CD4-positive, alpha-beta T cell (primary cell): ENCODE measurements at regions not wholly inside any gene's neighbourhood (a gene's known extent, or its start where the extent isn't known, plus 50 kb on each side); places are given as distances from the start of the nearest gene placed in this dataset.

Source experiments
- ATAC-seq: fragments of 200-7000 bp; cut with Tn5 transposase; one replicate; pipeline ENCODE4 v1.10.0; 2022; ENCODE audit warnings: mild to moderate bottlenecking; ENCODE audit not compliant: poor library complexity
- CTCF ChIA-PET: fragments of 350-600 bp; sonication (Branson Sonifier 250); formaldehyde crosslinking; loops from one replicate; lab custom pipeline; 2021; ENCODE audit warnings: antibody characterized with exemption, inconsistent platforms; lab: Charles Lee
- POLR2A ChIA-PET: fragments of 350-600 bp; sonication (Branson Sonifier 250); formaldehyde crosslinking; loops from one replicate; lab custom pipeline; 2021; ENCODE audit warnings: antibody characterized with exemption, inconsistent platforms; lab: Charles Lee
- DNase-seq, 14 experiments: peaks; one replicate each; pipeline ENCODE4 v3.0.0-alpha.2; 2013 to 2020; ENCODE audit warnings: mixed read lengths in 2 of 14
- H3K27ac ChIP-seq, 2 donors: one replicate each; pipeline versions ENCODE4 v1.5.1 to v1.7.0; 2013; ENCODE audit warnings: low read length in 2 of 2, low read depth in 1 of 2, mild to moderate bottlenecking in 1 of 2
- H3K27me3 ChIP-seq, 2 experiments: 1 replicate in 1 of 2; 2 replicates in 1 of 2; pipeline versions ENCODE4 v1.6.1 to v1.7.0; 2013; ENCODE audit warnings: low read length in 2 of 2, control low read depth in 1 of 2, mild to moderate bottlenecking in 1 of 2, moderate library complexity in 1 of 2; ENCODE audit not compliant: insufficient read depth in 2 of 2, control insufficient read depth in 1 of 2
- H3K36me3 ChIP-seq: one replicate; pipeline ENCODE4 v1.6.1; 2013; ENCODE audit warnings: low read length, control low read depth; ENCODE audit not compliant: insufficient read depth
- H3K4me1 ChIP-seq: one replicate; pipeline ENCODE4 v1.6.1; 2013; ENCODE audit warnings: low read length, control low read depth; ENCODE audit not compliant: insufficient read depth
- H3K4me3 ChIP-seq: one replicate; pipeline ENCODE4 v1.5.1; 2013; ENCODE audit warnings: mild to moderate bottlenecking, low read length, moderate library complexity
- H3K9me3 ChIP-seq, 2 experiments: 1 replicate in 1 of 2; 2 replicates in 1 of 2; pipeline versions ENCODE4 v1.6.1 to v1.7.0; 2013; ENCODE audit warnings: low read length in 2 of 2, mild to moderate bottlenecking in 2 of 2, control low read depth in 1 of 2, moderate library complexity in 1 of 2; ENCODE audit not compliant: control insufficient read depth in 1 of 2, insufficient read depth in 1 of 2
- H3K27ac Mint-ChIP-seq: one replicate; pipeline ENCODE4 v1.8.0; 2020; ENCODE audit warnings: mixed read lengths
- H3K27me3 Mint-ChIP-seq: one replicate; pipeline ENCODE4 v1.8.0; 2021; ENCODE audit warnings: mixed read lengths
- H3K36me3 Mint-ChIP-seq: one replicate; pipeline ENCODE4 v1.8.0; 2021; ENCODE audit warnings: low read depth, mixed read lengths
- H3K4me1 Mint-ChIP-seq: one replicate; pipeline ENCODE4 v1.8.0; 2021; ENCODE audit warnings: low read depth, mixed read lengths
- H3K4me3 Mint-ChIP-seq: one replicate; pipeline ENCODE4 v1.8.0; 2020; ENCODE audit warnings: mild to moderate bottlenecking, mixed read lengths
- H3K9me3 Mint-ChIP-seq: one replicate; pipeline ENCODE4 v1.8.0; 2020; ENCODE audit warnings: mixed read lengths
- intact Hi-C, 2 experiments: fragments of 100-400 bp; cut with DNase I in 1 of 2; cut with micrococcal nuclease in 1 of 2; formaldehyde crosslinking; loops; one replicate each; pipeline versions ENCODE4 v1.15.1 to v1.9.0; 2023 to 2025; cut with DNase I, micrococcal nuclease
- TF ChIP-seq, protein P1 (sequence below): fragments of 200-600 bp; IDR thresholded peaks from one replicate; pipeline ENCODE4 v1.8.0; 2022; ENCODE audit warnings: antibody characterized with exemption, mild to moderate bottlenecking

GRCh38 chr11:103789952-103790351 is 246.5 kb upstream of the DDI1 start:
- TF ChIP-seq, protein P1, sequence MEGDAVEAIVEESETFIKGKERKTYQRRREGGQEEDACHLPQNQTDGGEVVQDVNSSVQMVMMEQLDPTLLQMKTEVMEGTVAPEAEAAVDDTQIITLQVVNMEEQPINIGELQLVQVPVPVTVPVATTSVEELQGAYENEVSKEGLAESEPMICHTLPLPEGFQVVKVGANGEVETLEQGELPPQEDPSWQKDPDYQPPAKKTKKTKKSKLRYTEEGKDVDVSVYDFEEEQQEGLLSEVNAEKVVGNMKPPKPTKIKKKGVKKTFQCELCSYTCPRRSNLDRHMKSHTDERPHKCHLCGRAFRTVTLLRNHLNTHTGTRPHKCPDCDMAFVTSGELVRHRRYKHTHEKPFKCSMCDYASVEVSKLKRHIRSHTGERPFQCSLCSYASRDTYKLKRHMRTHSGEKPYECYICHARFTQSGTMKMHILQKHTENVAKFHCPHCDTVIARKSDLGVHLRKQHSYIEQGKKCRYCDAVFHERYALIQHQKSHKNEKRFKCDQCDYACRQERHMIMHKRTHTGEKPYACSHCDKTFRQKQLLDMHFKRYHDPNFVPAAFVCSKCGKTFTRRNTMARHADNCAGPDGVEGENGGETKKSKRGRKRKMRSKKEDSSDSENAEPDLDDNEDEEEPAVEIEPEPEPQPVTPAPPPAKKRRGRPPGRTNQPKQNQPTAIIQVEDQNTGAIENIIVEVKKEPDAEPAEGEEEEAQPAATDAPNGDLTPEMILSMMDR: no peak
- ChIA-PET POLR2A (no interaction called here), CTCF (no interaction called here)
- Mint-ChIP-seq H3K9me3 (peaks cover 2% of the 10 kb centered on the region), H3K27ac (no peak overlapping the region), H3K27me3 (no peaks in the 10 kb centered on the region), H3K4me3 (no peak overlapping the region), H3K36me3 (no peaks in the 10 kb centered on the region), H3K4me1 (no peaks in the 10 kb centered on the region)
- H3K9me3 ChIP-seq: no peaks in the 10 kb centered on the region
- H3K27me3 ChIP-seq: no peaks in the 10 kb centered on the region
- H3K27ac ChIP-seq: no peak overlapping the region
- H3K36me3 ChIP-seq: no peaks in the 10 kb centered on the region
- H3K4me1 ChIP-seq: no peaks in the 10 kb centered on the region
- ATAC-seq (no peak), DNase-seq (no peak)
- no peak overlapping the region for H3K4me3 ChIP-seq
- intact Hi-C loops: no loop called here

GRCh38 chr11:103792981-103793468 is 243.4 kb upstream of the DDI1 start:
- H3K4me3 Mint-ChIP-seq: no peak overlapping the region
- CTCF ChIA-PET: no interaction called here
- no peaks in the 10 kb centered on the region for H3K4me1 Mint-ChIP-seq
- H3K27ac Mint-ChIP-seq: no peak overlapping the region
- ATAC-seq (no peak), DNase-seq (no peak)
- no peak overlapping the region for H3K27ac ChIP-seq
- no peaks in the 10 kb centered on the region for H3K36me3 Mint-ChIP-seq
- H3K9me3 Mint-ChIP-seq: peaks cover 2% of the 10 kb centered on the region
- intact Hi-C loops: no loop called here
- no peaks in the 10 kb centered on the region for H3K27me3 Mint-ChIP-seq
- H3K9me3 ChIP-seq: no peaks in the 10 kb centered on the region
- H3K36me3 ChIP-seq: no peaks in the 10 kb centered on the region
- POLR2A ChIA-PET: no interaction called here
- TF ChIP-seq, protein P1: no peak
- no peaks in the 10 kb centered on the region for H3K27me3 ChIP-seq
- no peaks in the 10 kb centered on the region for H3K4me1 ChIP-seq
- no peak overlapping the region for H3K4me3 ChIP-seq

GRCh38 chr11:103794262-103794661 is 242.2 kb upstream of the DDI1 start:
- no peak overlapping the region for H3K27ac ChIP-seq
- CTCF ChIA-PET: no interaction called here
- no peaks in the 10 kb centered on the region for H3K36me3 ChIP-seq
- no peak overlapping the region for H3K4me3 ChIP-seq
- Mint-ChIP-seq H3K9me3 (peaks cover 2% of the 10 kb centered on the region), H3K36me3 (no peaks in the 10 kb centered on the region), H3K4me1 (no peaks in the 10 kb centered on the region), H3K4me3 (no peak overlapping the region), H3K27ac (no peak overlapping the region), H3K27me3 (no peaks in the 10 kb centered on the region)
- ATAC-seq: no peak
- H3K4me1 ChIP-seq: no peaks in the 10 kb centered on the region
- POLR2A ChIA-PET: no interaction called here
- intact Hi-C loops: no loop called here
- H3K27me3 ChIP-seq: no peaks in the 10 kb centered on the region
- no peaks in the 10 kb centered on the region for H3K9me3 ChIP-seq
- TF ChIP-seq, protein P1: no peak
- DNase-seq: no peak
